GM21528 (cell line): ENCODE measurements at regions not wholly inside any gene's neighbourhood (a gene's known extent, or its start where the extent isn't known, plus 50 kb on each side); places are given as distances from the start of the nearest gene placed in this dataset.
"Not testable (repeated sequence)": the region's sequence is repeated elsewhere in the genome, so short reads cannot be mapped to it uniquely, and the experiment has no call there.

Experiments used
- ATAC-seq: cut with Tn5 transposase; IDR thresholded peaks from one replicate; pipeline ENCODE4 v1.9.1; 2021; ENCODE audit warnings: mild to moderate bottlenecking, moderate library complexity; ENCODE audit not compliant: unreplicated experiment, low FRiP score

DNA sequence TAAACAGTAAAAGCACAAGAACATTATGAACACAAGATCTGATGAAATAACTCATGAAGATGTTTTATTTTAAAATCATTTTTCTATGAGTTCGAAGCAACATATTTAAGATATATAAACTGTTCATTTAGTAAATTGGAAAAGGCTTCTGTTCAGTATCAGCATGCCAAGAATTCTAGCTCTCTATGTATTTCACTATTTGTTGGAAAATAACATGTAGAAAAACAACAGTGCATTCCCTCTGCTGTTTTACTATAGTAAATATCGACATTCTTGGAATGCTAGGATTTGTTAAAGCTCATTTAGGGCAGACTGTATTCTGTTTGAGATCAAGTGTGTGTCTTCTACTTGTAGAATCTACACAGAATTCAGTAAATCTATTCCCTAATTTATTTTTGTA lies 750.2 kb downstream of the CCDC85A start:
- no peak for ATAC-seq

DNA sequence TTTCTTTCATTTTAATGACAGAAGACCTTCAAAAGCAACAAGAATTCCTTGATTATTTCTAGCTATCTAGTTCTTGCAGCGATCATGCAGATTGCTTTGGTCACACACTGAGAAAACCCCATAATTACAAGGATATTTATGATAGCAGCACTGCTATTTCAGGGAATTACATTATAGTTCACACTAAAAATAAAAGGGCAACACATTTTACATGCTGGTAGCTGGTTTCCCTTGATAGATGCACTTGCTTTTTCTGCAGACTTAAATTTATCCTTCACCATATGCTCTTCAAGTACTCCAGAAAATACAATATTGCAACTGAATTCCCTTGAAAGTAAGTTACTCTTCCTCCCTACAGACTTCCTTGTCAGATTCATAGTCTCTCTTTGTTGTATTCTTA lies 751.1 kb downstream of the CCDC85A start:
- no peak for ATAC-seq

DNA sequence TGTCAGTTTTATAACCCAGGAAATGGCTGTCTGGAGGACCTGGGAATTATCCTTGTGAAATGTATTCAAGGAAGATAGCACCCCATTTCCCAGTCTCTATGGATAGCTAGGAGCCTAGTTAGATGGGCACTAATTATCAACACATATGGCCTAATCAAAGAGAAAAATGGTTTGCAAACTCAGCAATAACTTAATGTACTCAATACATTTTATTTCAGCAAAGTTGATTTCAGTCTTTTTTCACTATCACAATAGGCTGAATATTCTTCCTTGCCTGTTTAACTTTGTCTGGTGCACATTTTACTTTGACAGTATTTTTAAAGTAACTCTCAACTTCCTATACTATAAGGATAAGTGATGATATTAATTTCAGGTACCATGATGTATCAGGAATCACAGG lies 756.3 kb downstream of the CCDC85A start:
- no peak for ATAC-seq

DNA sequence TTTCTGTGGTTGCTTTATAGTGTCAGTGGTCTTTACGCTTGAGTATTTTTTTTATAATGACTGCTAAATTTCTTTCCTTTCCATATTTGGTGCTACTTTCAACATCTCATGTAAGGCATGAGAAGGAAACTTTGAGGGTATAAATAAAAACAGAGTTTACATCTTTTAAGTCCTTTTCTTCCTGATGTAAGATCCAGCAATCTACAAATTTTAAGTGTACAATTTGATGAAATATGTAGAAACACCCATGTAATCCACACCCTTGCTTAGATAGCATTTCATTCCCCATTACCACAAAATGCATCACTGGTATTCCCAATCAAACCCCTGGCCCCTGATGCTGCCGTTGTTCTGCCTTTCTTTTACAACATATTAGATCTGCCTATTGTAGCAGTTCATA lies 769.1 kb downstream of the CCDC85A start:
- no peak for ATAC-seq

DNA sequence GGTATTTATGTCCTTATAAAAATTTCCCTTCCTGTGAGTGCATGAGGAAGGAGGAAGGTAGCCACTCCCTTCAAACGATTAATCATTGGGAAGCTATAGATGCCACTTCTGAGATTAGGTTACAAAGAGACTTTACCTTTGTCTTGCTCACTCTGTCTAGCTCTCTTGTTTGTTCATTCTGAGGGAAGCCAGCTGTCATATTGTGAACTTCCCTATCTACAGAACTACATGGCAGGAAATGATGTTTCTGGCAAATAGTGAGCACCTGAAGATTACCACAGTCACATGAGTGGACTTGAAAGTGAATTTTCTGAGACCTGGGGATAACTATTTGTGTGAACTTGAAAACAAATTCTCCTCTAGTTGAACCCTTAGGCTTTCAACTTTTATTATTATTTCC lies 776.8 kb downstream of the CCDC85A start:
- ATAC-seq: no peak

DNA sequence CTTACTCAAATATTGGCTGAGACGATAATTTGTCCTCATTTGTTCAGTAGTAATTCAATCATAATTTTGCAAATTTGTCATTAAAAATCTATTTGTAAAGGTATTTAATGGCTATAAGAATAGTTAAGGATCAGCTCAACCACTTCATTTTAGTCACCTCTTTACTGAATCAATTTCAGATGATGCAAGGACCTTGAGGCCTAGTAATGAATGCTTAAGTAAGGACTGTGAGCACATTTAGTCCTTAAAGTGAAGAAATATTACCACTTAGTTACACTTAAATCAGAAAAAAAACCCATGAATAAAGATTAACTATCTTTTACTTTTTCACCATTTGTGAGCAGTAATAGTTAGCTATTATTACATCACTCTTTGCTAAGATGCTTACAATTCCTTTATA lies 778.9 kb downstream of the CCDC85A start:
- no peak for ATAC-seq

DNA sequence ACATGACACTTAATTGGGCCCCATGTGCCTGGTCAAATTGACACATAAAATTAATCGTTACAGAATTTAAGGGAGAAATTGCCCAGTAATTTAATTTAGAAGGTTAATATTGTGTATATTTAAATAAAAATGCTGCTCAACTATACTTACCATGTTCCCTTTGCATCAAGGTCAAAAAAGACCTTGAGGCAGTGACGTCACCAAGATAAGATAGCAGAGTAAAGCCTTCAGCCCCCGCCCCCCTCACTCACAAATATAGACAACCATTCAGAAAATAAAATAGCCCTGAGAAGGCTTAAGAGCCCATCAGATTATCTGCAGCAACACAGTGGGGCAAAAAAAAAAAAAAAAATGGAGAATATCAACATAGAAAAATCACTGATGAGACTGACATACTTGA lies 785.7 kb downstream of the CCDC85A start:
- ATAC-seq: no peak

DNA sequence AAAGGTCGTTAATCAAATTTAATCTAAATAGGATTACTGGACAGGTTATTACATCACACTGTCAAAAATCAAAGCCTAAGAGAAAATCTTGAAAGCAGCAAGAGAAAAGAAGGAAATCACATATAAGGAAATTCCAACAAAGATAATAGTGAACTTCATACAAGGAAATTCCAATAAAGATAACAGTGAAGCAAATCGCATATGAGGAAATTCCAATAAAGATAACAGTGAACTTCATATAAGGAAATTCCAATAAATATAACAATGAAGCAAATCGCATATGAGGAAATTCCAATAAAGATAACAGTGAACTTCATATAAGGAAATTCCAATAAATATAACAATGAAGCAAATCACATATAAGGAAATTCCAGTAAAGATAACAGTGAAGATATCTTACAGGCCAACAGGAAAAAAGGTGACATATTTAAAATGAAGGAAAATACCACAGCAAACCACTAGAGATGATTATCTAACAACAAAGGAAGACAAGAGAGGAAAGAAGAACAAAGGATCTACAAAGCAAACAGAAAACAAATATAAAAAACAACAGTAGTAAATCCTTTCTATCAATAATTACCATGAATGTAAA lies 787.7 kb downstream of the CCDC85A start:
- ATAC-seq: no peak

DNA sequence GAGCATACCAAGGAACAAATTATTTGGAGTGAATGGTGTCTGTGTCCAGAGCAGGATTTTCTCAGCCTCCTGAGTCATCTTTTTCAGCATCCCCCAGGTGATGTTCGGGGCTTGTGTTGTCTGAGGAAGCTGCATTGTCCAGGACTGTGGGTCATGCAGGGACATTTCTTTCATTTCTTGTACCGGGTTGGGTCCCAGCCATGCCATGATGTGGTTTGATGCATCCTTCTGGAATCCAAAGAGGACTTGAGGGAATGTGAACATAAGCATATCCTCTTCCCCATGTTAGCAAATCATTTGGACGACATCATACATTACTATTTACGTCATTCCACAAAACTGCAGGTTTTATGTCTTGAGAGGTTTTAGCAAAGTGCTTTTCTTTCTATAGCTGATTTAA lies 797.8 kb downstream of the CCDC85A start:
- ATAC-seq: no peak

DNA sequence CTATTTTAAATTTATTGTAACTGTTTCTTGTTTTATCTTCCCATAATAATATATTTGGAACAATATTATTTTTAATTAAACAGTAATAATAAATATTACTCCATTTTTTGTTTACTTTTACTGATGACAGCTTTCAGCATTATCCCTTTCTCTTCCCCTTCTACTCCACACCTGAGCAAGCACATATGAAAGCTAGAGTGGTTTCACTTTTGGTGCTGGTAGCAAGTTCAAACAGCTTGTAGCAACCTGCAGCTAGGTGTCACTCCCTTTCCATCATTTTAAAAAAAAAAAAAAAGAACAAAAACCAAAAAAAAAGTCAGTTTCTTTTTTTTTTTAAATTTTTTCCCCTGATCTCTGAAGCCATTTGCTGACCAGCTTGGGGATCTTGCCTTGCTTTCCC lies 801.8 kb downstream of the CCDC85A start:
- ATAC-seq: no peak

DNA sequence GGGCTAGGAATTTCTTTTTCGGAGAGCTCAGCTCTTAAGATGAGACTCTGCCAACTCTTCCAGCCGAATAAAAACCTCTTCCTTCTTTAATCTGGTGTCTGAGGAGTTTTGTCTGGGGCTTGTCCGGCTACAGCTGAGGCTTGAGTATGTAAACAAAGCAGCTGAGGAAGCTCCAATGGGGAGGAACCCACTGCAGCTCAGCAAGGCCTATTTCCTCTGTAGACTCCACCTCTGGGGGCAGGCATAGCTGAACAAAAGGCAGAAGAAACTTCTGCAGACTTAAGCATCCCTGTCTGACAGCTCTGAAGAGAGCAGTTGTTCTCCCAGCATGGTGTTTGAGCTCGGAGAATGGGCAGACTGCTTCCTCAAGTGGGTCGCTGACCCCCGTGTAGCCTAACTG lies 838.7 kb downstream of the CCDC85A start:
- ATAC-seq: no peak

DNA sequence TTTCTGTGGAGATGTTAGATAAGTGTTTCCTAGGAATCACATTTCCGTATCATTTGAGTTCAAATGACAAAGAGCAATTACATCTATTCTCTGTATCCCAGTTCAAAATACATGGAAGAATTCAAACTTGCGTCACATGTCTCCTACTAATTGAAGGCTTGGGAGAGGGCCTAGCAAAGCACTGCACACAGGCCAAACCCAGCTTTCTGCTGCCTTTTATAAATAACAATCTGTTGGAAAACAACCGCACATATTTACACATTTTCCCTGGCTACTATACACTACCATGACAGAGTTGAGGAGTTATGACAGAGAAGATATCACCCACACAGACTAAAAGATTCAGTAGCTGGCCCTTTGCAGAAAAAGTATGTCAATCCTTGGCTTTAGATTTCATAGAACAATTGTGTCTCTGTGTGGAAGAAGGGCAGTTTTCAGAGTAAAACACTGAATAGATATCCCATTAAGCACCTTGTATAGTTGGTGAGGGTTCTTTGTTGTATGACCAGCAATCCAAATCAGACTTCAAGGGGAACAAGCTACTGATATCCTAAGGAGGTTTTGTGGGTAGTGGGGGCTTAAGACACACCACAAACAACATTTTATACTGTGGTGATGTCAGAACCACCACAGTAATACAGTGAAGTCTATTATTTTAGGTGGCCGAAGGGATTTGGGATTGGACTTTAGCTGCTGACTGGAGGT lies 861.3 kb downstream of the CCDC85A start:
- ATAC-seq: no peak

DNA sequence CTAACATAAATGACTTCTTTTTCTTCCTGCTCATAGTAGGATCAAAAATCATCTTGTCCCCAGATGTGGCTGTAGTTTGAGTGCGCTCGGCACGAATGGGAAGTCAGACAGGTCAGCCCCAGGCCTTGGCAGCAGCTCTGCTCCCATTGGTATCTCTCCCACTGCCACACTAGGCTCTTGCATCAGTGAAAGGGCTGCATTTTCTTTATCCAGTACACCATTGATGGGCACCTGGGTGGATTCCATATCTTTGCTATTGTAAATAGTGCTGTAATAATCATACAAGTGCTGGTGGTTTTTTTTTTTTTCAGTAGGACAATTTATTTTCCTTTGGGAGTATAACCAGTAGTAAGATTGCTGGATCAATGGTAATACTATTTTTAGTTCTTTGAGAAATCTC lies 865.5 kb downstream of the CCDC85A start:
- ATAC-seq: no peak

DNA sequence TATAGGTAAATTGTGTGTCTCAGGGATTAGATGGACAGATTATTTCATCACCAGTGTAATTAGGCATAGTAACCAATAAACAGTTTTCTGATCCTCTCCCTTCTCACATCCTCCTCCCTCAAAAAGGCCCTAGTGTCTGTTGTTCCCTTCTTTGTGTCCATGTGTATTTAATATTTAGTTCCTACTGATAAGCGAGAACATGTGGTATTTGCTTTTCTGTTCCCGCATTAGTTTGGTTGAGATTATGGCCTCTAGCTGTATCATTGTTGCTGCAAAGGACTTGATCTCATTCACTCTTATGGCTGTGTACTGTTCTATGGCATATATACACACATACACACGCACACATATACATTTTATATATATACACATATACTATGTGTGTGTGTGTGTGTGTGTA lies 866.2 kb downstream of the CCDC85A start:
- no peak for ATAC-seq

DNA sequence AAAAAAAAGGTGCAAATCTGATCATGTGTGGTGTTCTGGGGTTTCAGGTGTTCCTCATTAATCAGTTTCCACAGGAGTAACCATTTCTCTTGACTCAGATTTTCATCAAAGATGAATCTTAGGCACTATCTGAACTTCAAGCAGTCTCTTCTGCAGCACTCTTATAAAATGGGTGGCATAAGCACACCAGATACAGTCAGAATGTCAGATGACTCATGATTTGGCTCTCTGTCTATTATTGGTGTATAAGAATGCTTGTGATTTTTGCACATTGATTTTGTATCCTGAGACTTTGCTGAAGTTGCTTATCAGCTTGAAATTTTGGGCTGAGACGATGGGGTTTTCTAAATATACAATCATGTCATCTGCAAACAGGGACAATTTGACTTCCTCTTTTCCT lies 882.5 kb downstream of the CCDC85A start:
- not testable (repeated sequence) for ATAC-seq

DNA sequence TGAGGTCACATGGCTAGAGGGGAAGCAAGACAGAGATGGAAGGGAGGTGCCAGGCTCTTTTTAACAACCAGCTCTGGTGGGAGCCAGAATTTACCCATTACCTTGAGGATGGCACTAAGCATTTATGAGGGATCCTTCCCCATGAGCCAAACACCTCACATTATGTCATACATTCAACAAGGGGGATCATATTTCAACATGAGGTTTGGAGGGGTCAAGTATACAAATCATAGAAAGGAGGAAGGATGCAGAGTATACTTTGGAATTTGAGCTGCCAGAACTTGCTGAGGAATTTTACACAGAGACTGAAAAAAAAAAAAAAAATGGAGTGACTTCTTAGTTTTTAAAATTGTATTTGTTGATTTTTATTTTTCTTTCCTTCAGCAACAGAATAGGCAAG lies 891.4 kb downstream of the CCDC85A start:
- ATAC-seq: no peak

DNA sequence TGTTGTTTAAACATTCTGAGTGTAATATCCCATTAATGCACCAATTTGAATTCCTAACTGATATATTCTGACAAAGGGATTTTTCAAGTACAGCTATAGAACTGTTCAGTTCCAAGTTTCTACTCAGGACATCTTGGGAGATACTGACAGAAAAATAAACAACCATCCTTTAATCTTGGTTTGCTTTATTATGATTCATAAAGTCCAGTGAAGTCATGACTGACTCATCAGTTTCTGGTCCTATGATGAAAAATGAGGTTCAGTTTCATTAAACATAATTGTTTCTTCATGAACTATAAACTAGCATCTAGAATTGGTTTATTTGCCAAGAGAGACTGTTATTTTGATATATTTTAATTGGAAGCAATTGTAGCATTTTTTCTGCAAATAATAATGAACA lies 896.2 kb downstream of the CCDC85A start:
- ATAC-seq: no peak

DNA sequence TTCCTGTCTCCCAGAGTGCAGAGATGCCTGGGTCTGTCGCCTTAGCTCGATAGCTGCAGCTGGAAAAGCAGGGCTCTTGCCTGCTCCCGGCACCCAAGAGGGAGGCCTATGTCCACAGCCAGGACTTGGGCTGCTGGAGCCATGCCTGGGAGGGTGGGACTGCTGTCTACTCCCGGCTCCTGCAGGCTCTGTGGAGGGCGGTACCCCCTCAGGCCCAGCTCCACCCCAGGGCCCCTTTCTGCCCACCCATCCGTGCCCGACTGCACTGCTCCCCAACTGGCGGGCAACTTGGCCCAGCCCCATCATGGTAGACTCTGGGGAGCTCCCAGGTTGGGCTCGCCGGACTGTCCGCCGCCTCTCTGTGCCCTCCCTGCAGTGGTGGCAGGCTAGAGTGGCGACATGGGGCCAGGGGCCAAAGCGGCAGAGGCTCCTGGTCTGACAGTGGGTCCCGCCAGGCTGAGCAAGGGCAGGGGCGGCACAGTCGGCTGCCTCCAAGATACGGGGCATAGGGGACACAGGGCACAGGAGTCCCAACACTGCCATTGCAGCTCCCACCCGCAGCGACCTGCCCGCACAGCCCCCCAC lies 901.0 kb downstream of the CCDC85A start:
- ATAC-seq: no peak

DNA sequence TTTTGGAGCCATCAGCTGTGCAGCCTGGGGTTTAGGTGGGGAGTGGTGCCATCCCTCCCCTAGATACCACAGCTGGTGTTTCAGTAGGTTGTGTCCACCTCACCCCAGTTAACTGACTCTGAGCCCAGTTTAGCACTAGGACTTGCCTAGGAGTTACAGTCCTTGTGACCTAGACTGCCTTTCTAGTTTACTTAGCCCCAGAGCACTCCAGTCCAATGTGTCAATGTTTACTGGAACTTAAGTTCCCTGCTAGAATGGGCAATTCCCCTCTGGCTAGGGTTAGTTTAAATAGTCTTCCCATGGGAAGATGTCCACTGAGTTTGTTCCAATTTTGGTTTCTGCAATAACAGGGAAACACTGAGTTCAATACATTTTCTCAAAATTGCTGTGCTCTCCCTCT lies 909.2 kb downstream of the CCDC85A start:
- ATAC-seq: no peak

DNA sequence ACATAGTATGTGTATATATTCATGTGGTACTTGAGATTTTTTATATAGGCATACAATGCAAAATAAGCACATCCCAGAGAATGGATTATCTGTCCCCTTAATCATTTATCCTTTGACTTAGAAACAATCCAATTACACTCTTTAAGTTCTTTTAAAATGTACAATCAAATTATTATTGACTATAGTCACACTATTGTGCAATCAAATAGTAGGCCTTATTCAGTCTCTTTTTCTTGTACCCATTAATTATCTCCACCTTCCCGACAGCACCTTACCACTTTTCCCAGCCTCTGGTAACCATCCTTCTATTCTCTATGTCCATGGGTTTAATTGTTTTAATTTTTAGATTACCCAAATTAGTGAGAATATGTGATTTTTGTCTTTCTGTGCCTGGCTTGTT lies 914.1 kb downstream of the CCDC85A start:
- no peak for ATAC-seq

DNA sequence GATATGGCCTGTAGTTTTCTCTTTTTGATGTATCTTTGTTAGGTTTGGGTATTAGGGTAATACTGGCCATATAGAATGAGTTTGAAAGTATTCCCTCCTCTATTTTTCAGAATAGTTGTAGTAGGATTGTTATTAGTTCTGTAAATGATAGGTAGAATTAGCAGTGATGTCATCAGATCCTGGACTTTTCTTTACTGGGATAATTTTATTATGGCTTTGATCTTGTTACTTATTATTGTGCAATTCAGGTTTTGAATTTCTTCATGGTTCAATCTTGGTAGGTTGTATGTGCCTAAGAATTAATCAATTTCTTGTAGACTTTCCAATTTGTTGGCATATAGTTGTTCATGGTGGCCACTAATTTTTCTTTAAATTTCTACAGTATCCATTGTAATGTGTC lies 916.6 kb downstream of the CCDC85A start:
- no peak for ATAC-seq

DNA sequence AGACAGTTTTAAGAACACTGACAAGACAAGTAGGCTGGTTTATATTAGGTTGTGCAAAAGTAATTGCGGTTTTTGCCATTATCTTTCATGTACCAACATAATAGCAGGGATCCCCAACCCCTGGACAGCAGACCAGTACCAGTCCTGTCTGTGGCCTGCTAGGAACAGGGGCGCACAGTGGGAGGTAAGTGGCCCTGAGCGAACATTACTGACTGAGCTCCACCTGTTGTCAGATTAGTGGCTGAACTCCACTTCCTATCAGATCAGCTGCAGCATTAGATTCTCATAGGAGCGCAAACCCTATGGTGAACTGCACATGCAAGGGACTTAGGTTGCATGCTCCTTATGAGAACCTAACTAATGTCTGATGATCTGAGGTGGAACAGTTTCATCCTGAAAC lies 921.9 kb downstream of the CCDC85A start:
- ATAC-seq: no peak
